Spleen (tissue), 11 donors: ENCODE measurements at regions not wholly inside any gene's neighbourhood (a gene's known extent, or its start where the extent isn't known, plus 50 kb on each side); places are given as distances from the start of the nearest gene placed in this dataset.

Experiments
- DNase-seq: peaks from one replicate; pipeline ENCODE4 v3.0.0-alpha.2; 2020
- H3K27ac ChIP-seq, 8 donors: fragments of 200-600 bp; sonication (generic) in 7 of 8; 1 replicate in 4 of 8; 2 replicates in 4 of 8; pipeline versions ENCODE4 v1.5.0 to v1.8.0; 2016 to 2021; ENCODE audit warnings: inconsistent platforms in 4 of 8, mild to moderate bottlenecking in 4 of 8, moderate library complexity in 1 of 8
- H3K27me3 ChIP-seq, 7 donors: fragments of 200-600 bp; sonication (generic) in 6 of 7; replicated peaks in 1 of 7; 1 replicate in 4 of 7; 2 replicates in 3 of 7; pipeline versions ENCODE4 v1.5.0 to v1.8.0; 2016 to 2021; ENCODE audit warnings: inconsistent platforms in 3 of 7, mild to moderate bottlenecking in 1 of 7
- H3K36me3 ChIP-seq, 6 donors: fragments of 200-600 bp; sonication (generic) in 5 of 6; 1 replicate in 4 of 6; 2 replicates in 2 of 6; pipeline versions ENCODE4 v1.5.0 to v1.8.0; 2016 to 2021; ENCODE audit warnings: inconsistent platforms in 2 of 6
- H3K4me1 ChIP-seq, 6 donors: fragments of 200-600 bp; sonication (generic) in 5 of 6; 1 replicate in 3 of 6; 2 replicates in 3 of 6; pipeline versions ENCODE4 v1.5.0 to v1.8.0; 2016 to 2021; ENCODE audit warnings: inconsistent platforms in 3 of 6
- H3K4me3 ChIP-seq, 8 donors: fragments of 200-600 bp; sonication (generic) in 7 of 8; 1 replicate in 4 of 8; 2 replicates in 4 of 8; pipeline versions ENCODE4 v1.5.0 to v1.8.0; 2016 to 2021; ENCODE audit warnings: inconsistent platforms in 4 of 8, mild to moderate bottlenecking in 4 of 8, moderate library complexity in 2 of 8
- H3K9me3 ChIP-seq, 8 donors: fragments of 200-600 bp; sonication (generic) in 7 of 8; 1 replicate in 4 of 8; 2 replicates in 4 of 8; pipeline versions ENCODE4 v1.5.0 to v1.8.0; 2016 to 2021; ENCODE audit warnings: inconsistent platforms in 4 of 8
- CTCF ChIP-seq, 11 experiments: fragments of 200-600 bp in 7 of 11; fragments of 450-650 bp in 4 of 11; sonication (generic) in 4 of 11; IDR thresholded peaks in 8 of 11; conservative IDR thresholded peaks in 3 of 11; 1 replicate in 7 of 11; 2 replicates in 4 of 11; pipeline versions ENCODE4 v1.4.0 to v1.8.0; 2016 to 2021; ENCODE audit warnings: antibody characterized with exemption in 11 of 11, inconsistent platforms in 4 of 11, mild to moderate bottlenecking in 1 of 11
- POLR2A ChIP-seq, 3 donors: fragments of 450-650 bp; IDR thresholded peaks; one replicate each; pipeline ENCODE4 v1.5.1; 2017; ENCODE audit warnings: antibody characterized with exemption in 3 of 3, mild to moderate bottlenecking in 1 of 3
- POLR2AphosphoS5 ChIP-seq, 3 donors: sonication (generic); formaldehyde crosslinking; IDR thresholded peaks; one replicate each; pipeline ENCODE4 v1.5.1; 2017; ENCODE audit warnings: antibody characterized with exemption in 3 of 3
- WGBS, 5 donors: extraction: QIAGEN DNeasy Blood & Tissue Kit in 3 of 5; methylation state at CpG; one replicate each; pipeline versions ENCODE4 v1.1.5 to v1.1.7; 2013 to 2018; 5-methylcytosine and 5-hydroxymethylcytosine counted together
- intact Hi-C: fragments of 100-400 bp; cut with DNase I; formaldehyde crosslinking; loops from one replicate; pipeline ENCODE4 v1.15.0; 2023; ENCODE audit warnings: low total_unique reads
- donor health status: healthy with polysubstance abuse.
- donor health status: DM: no; HTN: no; CAD: no; lungs with moderate emphysema.
- donor health status: DM: no; HTN: no; CAD: no.
- donor health status: Bipolar disorder and iron deficiency.
- donor health status: healthy.
- donor health status: DM: no; HTN: no; CAD: no.
- donor health status: DM: yes; HTN: yes; CAD: no.

- Histone ChIP-seq H3K36me3 (no peaks in the 10 kb centered on the region), H3K9me3 (peaks cover 0 to 1% (median 0%) of the 10 kb centered on the region in 8 donors), H3K27me3 (peaks cover 0 to 10% (median 0%) of the 10 kb centered on the region in 7 donors), H3K4me3 (no peak overlapping the region), H3K4me1 (no peaks in the 10 kb centered on the region), H3K27ac (no peak overlapping the region)
- intact Hi-C loops, result no loop called here
- 81 to 85% (median 83%) methylated on average over 13 to 34 of the region's 34 CpGs for WGBS, 5 donors
- peak; percentile 65 for DNase-seq
- TF ChIP-seq CTCF (IDR thresholded peaks at IDR 0.05 in 8 of 11, conservative IDR thresholded peaks at IDR 0.05 in 3 of 11) (no peak), POLR2AphosphoS5 (IDR thresholded peaks at IDR 0.05) (no peak), POLR2A (IDR thresholded peaks at IDR 0.05) (no peak)
Observed at GRCh38 chr10:128470321-128470965, 344.2 kb upstream of the MKI67 start.

GRCh38 chr10:128471151-128471550 is 344.9 kb upstream of the MKI67 start:
- no peaks in the 10 kb centered on the region for H3K9me3 ChIP-seq
- H3K36me3 ChIP-seq, result no peaks in the 10 kb centered on the region
- intact Hi-C loops, result no loop called here
- no peaks in the 10 kb centered on the region for H3K4me1 ChIP-seq
- no peak overlapping the region for H3K4me3 ChIP-seq
- H3K27me3 ChIP-seq, result peaks cover 0 to 6% (median 0%) of the 10 kb centered on the region in 7 donors
- peak; percentile 38 for DNase-seq
- H3K27ac ChIP-seq, result no peak overlapping the region
- TF ChIP-seq CTCF (IDR thresholded peaks at IDR 0.05 in 8 of 11, conservative IDR thresholded peaks at IDR 0.05 in 3 of 11), result no peak
- TF ChIP-seq POLR2AphosphoS5 (IDR thresholded peaks at IDR 0.05), result no peak
- no peak for TF ChIP-seq POLR2A (IDR thresholded peaks at IDR 0.05)
- WGBS, 5 donors, result 81 to 92% (median 88%) methylated on average over 10 to 12 of the region's 12 CpGs

- no peaks in the 10 kb centered on the region for H3K36me3 ChIP-seq
- no peak overlapping the region for H3K27ac ChIP-seq
- H3K9me3 ChIP-seq, result no peaks in the 10 kb centered on the region
- TF ChIP-seq POLR2AphosphoS5 (IDR thresholded peaks at IDR 0.05) (no peak), POLR2A (IDR thresholded peaks at IDR 0.05) (no peak), CTCF (IDR thresholded peaks at IDR 0.05 in 8 of 11, conservative IDR thresholded peaks at IDR 0.05 in 3 of 11) (no peak)
- peaks cover 0 to 6% (median 0%) of the 10 kb centered on the region in 7 donors for H3K27me3 ChIP-seq
- intact Hi-C loops, result no loop called here
- no peaks in the 10 kb centered on the region for H3K4me1 ChIP-seq
- 84 to 89% (median 87%) methylated on average over 11 of the region's 11 CpGs for WGBS, 5 donors
- H3K4me3 ChIP-seq, result no peak overlapping the region
- peak; percentile 42 for DNase-seq
Observed at GRCh38 chr10:128472196-128472595, 346.0 kb upstream of the MKI67 start.

GRCh38 chr10:128473396-128473795 is 347.2 kb upstream of the MKI67 start:
- WGBS, 5 donors, result 82 to 90% (median 85%) methylated on average over 10 to 11 of the region's 11 CpGs
- H3K4me3 ChIP-seq, result no peak overlapping the region
- H3K27me3 ChIP-seq, result peaks cover 0 to 6% (median 0%) of the 10 kb centered on the region in 7 donors
- intact Hi-C loops, result no loop called here
- peak; percentile 63 for DNase-seq
- no peaks in the 10 kb centered on the region for H3K36me3 ChIP-seq
- no peaks in the 10 kb centered on the region for H3K9me3 ChIP-seq
- no peaks in the 10 kb centered on the region for H3K4me1 ChIP-seq
- TF ChIP-seq POLR2AphosphoS5 (IDR thresholded peaks at IDR 0.05) (no peak), POLR2A (IDR thresholded peaks at IDR 0.05) (no peak), CTCF (IDR thresholded peaks at IDR 0.05 in 8 of 11, conservative IDR thresholded peaks at IDR 0.05 in 3 of 11) (no peak)
- no peak overlapping the region for H3K27ac ChIP-seq
